DMS 273 treated with DMSO at 0.1 percent for 48 hours (cell line): ENCODE measurements at regions not wholly inside any gene's neighbourhood (a gene's known extent, or its start where the extent isn't known, plus 50 kb on each side); places are given as distances from the start of the nearest gene placed in this dataset.
A peak's percentile ranks its signal among the peaks of the same experiment; 100 is the strongest.

ENCODE experiments used
- DNase-seq: peaks from one replicate; lab custom pipeline; 2025; lab: John Stamatoyannopoulos, UW

GRCh38 chr18:38481576-38481975, 916.0 kb upstream of the CELF4 start:
- DNase-seq, result no peak

- no peak for DNase-seq
Measured at GRCh38 chr18:38475686-38476085, 910.1 kb upstream of the CELF4 start.

GRCh38 chr18:38473535-38473934, 907.9 kb upstream of the CELF4 start:
- no peak for DNase-seq

- DNase-seq, result no peak
Measured at GRCh38 chr18:38470421-38470820, 904.8 kb upstream of the CELF4 start.

GRCh38 chr18:38466426-38466825, 900.8 kb upstream of the CELF4 start:
- no peak for DNase-seq

GRCh38 chr18:38464024-38464423, 898.4 kb upstream of the CELF4 start:
- no peak for DNase-seq

GRCh38 chr18:38460657-38461056, 895.1 kb upstream of the CELF4 start:
- DNase-seq, result no peak

- no peak for DNase-seq
Measured at GRCh38 chr18:38459131-38459994, 893.8 kb upstream of the CELF4 start.

- DNase-seq, result no peak
Measured at GRCh38 chr18:38458698-38459097, 893.1 kb upstream of the CELF4 start.

- no peak for DNase-seq
Measured at GRCh38 chr18:38456253-38456652, 890.7 kb upstream of the CELF4 start.

- peak; percentile 50 for DNase-seq
Measured at GRCh38 chr18:38454764-38455469, 889.3 kb upstream of the CELF4 start.

GRCh38 chr18:38453880-38454279, 888.3 kb upstream of the CELF4 start:
- DNase-seq, result no peak

GRCh38 chr18:38450876-38451275, 885.3 kb upstream of the CELF4 start:
- no peak for DNase-seq

GRCh38 chr18:38445804-38446145, 880.2 kb upstream of the CELF4 start:
- no peak for DNase-seq

GRCh38 chr18:38444971-38445803, 879.6 kb upstream of the CELF4 start:
- no peak for DNase-seq

- no peak for DNase-seq
Measured at GRCh38 chr18:38427736-38428135, 862.1 kb upstream of the CELF4 start.

- DNase-seq, result no peak
Measured at GRCh38 chr18:38427234-38427633, 861.6 kb upstream of the CELF4 start.

GRCh38 chr18:38421872-38422615, 856.4 kb upstream of the CELF4 start:
- no peak for DNase-seq

- DNase-seq, result no peak
Measured at GRCh38 chr18:38421021-38421420, 855.4 kb upstream of the CELF4 start.

GRCh38 chr18:38420611-38421010, 855.0 kb upstream of the CELF4 start:
- DNase-seq, result no peak

GRCh38 chr18:38415811-38416210, 850.2 kb upstream of the CELF4 start:
- no peak for DNase-seq

GRCh38 chr18:38413193-38413592, 847.6 kb upstream of the CELF4 start:
- DNase-seq, result no peak
